Activated CD4-positive, alpha-beta T cell treated with anti-CD3 and anti-CD28 coated beads, Interleukin-2, amount 50 U/mL, for 16 hours (primary cell): ENCODE measurements at regions not wholly inside any gene's neighbourhood (a gene's known extent, or its start where the extent isn't known, plus 50 kb on each side); places are given as distances from the start of the nearest gene placed in this dataset.

Experiments
- DNase-seq: peaks from one replicate; pipeline ENCODE4 v3.0.0-alpha.2; 2020

GRCh38 chr4:144202081-144202480 is 61.6 kb upstream of the GYPA start:
- no peak for DNase-seq

GRCh38 chr4:144203155-144203554 is 62.6 kb upstream of the GYPA start:
- no peak for DNase-seq

GRCh38 chr4:144204431-144204830 is 63.9 kb upstream of the GYPA start:
- DNase-seq: no peak

- DNase-seq: no peak
Measured at GRCh38 chr4:144206711-144207110, 66.2 kb upstream of the GYPA start.

- no peak for DNase-seq
Measured at GRCh38 chr4:144208074-144208473, 67.6 kb upstream of the GYPA start.

GRCh38 chr4:144209491-144209890 is 69.0 kb upstream of the GYPA start:
- DNase-seq: no peak

- no peak for DNase-seq
Measured at GRCh38 chr4:144213371-144213770, 72.9 kb upstream of the GYPA start.

- no peak for DNase-seq
Measured at GRCh38 chr4:144223149-144223548, 82.6 kb upstream of the GYPA start.

- no peak for DNase-seq
Measured at GRCh38 chr4:144223661-144224060, 83.1 kb upstream of the GYPA start.

GRCh38 chr4:144259285-144259684 is 118.8 kb upstream of the GYPA start:
- DNase-seq: no peak

- no peak for DNase-seq
Measured at GRCh38 chr4:144267084-144267483, 126.6 kb upstream of the GYPA start.

GRCh38 chr4:144280688-144281087 is 140.2 kb upstream of the GYPA start:
- no peak for DNase-seq

- DNase-seq: no peak
Measured at GRCh38 chr4:144283526-144283925, 143.0 kb upstream of the GYPA start.

GRCh38 chr4:144284026-144284425 is 143.5 kb upstream of the GYPA start:
- no peak for DNase-seq

GRCh38 chr4:144288011-144288903 is 147.7 kb upstream of the GYPA start:
- peak; percentile 1 for DNase-seq

- no peak for DNase-seq
Measured at GRCh38 chr4:144289667-144290428, 149.3 kb upstream of the GYPA start.

GRCh38 chr4:144291164-144291563 is 150.6 kb upstream of the GYPA start:
- no peak for DNase-seq

- no peak for DNase-seq
Measured at GRCh38 chr4:144294211-144294610, 153.7 kb upstream of the GYPA start.

- no peak for DNase-seq
Measured at GRCh38 chr4:144295286-144295995, 154.9 kb upstream of the GYPA start.

GRCh38 chr4:144296941-144297340 is 156.4 kb upstream of the GYPA start:
- DNase-seq: no peak

GRCh38 chr4:144298519-144298918 is 158.0 kb upstream of the GYPA start:
- DNase-seq: no peak

- no peak for DNase-seq
Measured at GRCh38 chr4:144300616-144301015, 160.1 kb upstream of the GYPA start.

GRCh38 chr4:144302704-144303536 is 162.4 kb upstream of the GYPA start:
- DNase-seq: no peak
